Heart left ventricle (tissue), 13 donors: ENCODE measurements at regions not wholly inside any gene's neighbourhood (a gene's known extent, or its start where the extent isn't known, plus 50 kb on each side); places are given as distances from the start of the nearest gene placed in this dataset.

Experiments
- CTCF ChIP-seq, 12 donors: fragments of 200-600 bp; sonication (generic) in 4 of 12; IDR thresholded peaks; one replicate each; pipeline versions ENCODE4 v1.5.0 to v1.8.0; 2018 to 2022; ENCODE audit warnings: antibody characterized with exemption in 12 of 12, mild to moderate bottlenecking in 5 of 12
- POLR2A ChIP-seq, 2 donors: fragments of 450-650 bp; IDR thresholded peaks; one replicate each; pipeline ENCODE4 v1.6.1; 2017; ENCODE audit warnings: antibody characterized with exemption in 2 of 2, mild to moderate bottlenecking in 2 of 2, moderate library complexity in 2 of 2
- donor health status: ischemic (EF 13 %, LVEDD 7.1; RV severe dilation, severe dysfunction).
- donor health status: DM: no; HTN: yes; CAD: no.
- donor health status: DM: no; HTN: no; CAD: no.
- donor health status: ischemic (EF 25% LVEDD 6.9; RV normal size, moderate dysfunction).
- donor health status: ischemic (EF 25% LVEDD 5.7; RV mildly dilated, moderate dysfunction).
- donor health status: ischemic (EF 35%, LVEDD 5.7; RV mildly dilated, moderate dysfunction).
- donor health status: nonischemic (EF 11% LVEDD 7.7; RV severe dilation, severe dysfunction).
- donor health status: DM: yes; HTN: yes; CAD: no.
- donor health status: PGD.
- donor health status: ischemic (EF 29% LVEDD 5.4; RV normal size, mild dysfunction).
- donor health status: nonischemic (EF 23%, LVEDD 6.1; RV moderate dilation, normal function).

GRCh38 chr11:32005786-32006416 lies 85.0 kb upstream of the RCN1 start:
- TF ChIP-seq CTCF (IDR thresholded peaks at IDR 0.05) (no peak), POLR2A (IDR thresholded peaks at IDR 0.05) (no peak)
